Muscle layer of colon (tissue), 2 donors: ENCODE measurements at regions not wholly inside any gene's neighbourhood (a gene's known extent, or its start where the extent isn't known, plus 50 kb on each side); places are given as distances from the start of the nearest gene placed in this dataset.
"Not testable (repeated sequence)": the region's sequence is repeated elsewhere in the genome, so short reads cannot be mapped to it uniquely, and the experiment has no call there.

ENCODE experiments used
- H3K27ac ChIP-seq: one replicate; pipeline ENCODE4 v1.7.0; 2013; ENCODE audit warnings: low read depth, mild to moderate bottlenecking, low read length, moderate library complexity
- H3K27me3 ChIP-seq, 2 donors: one replicate each; pipeline ENCODE4 v1.7.0; 2013; ENCODE audit warnings: low read length in 2 of 2, mild to moderate bottlenecking in 2 of 2; ENCODE audit not compliant: insufficient read depth in 2 of 2, control insufficient read depth in 1 of 2
- H3K36me3 ChIP-seq: one replicate; pipeline ENCODE4 v1.7.0; 2013; ENCODE audit warnings: mild to moderate bottlenecking, low read length; ENCODE audit not compliant: insufficient read depth
- H3K4me1 ChIP-seq: one replicate; pipeline ENCODE4 v1.7.0; 2013; ENCODE audit warnings: mild to moderate bottlenecking, low read length; ENCODE audit not compliant: insufficient read depth
- H3K4me3 ChIP-seq, 2 donors: one replicate each; pipeline ENCODE4 v1.7.0; 2013; ENCODE audit warnings: low read length in 2 of 2, low read depth in 1 of 2, mild to moderate bottlenecking in 1 of 2, moderate library complexity in 1 of 2
- H3K9ac ChIP-seq: one replicate; pipeline ENCODE4 v1.7.0; 2013; ENCODE audit warnings: low read length
- H3K9me3 ChIP-seq: one replicate; pipeline ENCODE4 v1.7.0; 2013; ENCODE audit warnings: mild to moderate bottlenecking, low read length
- donor health status: abdominal sarcoma.
- donor health status: Adenocarcinoma of cecum.

DNA sequence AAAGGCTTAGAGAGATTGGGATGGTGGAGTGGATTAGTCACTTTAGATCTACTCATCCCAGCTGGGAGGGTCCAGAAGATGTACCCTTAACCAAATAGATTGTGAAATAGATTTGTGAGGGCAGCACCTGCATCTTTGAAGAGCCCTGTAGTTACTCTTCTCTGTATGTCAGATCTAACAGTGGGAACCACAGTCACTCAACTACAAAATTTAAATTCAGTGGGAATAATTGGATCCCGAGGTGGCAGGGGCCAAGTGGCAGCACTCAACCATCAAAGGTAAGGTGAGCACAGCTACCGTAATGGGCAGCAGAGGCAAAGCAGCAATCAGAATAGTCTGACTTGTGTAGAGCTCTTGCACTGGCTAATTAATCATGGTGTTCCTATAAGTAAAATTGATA lies 99.5 kb upstream of the POU3F1 start:
- not testable (repeated sequence) for H3K4me1 ChIP-seq, H3K9me3 ChIP-seq, H3K36me3 ChIP-seq, H3K9ac ChIP-seq, H3K4me3 ChIP-seq, H3K27ac ChIP-seq
- H3K27me3 ChIP-seq, result peaks cover 5 to 26% of the 10 kb centered on the region in 2 donors

DNA sequence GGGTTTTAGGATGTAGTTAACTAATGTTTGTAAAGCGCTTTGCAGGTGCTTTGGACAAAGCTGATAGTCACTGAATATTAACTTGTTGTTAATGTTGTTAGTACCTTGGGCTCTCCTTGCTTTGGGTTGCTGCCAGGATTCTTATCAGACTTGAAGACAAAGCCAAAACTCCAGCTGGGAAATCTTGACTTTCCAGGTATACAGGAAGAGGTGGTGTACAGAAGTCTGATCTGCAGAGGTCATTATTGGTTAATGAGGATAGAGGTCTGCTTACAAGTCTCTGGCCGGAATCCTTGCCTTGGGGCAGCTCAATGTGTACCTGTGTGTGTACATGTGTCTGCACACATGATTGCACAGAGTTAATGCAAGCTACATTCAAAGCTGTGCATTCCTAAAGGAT lies 96.0 kb upstream of the POU3F1 start:
- Histone ChIP-seq H3K9me3 (peaks cover 3% of the 10 kb centered on the region), H3K27ac (no peak overlapping the region), H3K27me3 (peaks cover 5 to 35% of the 10 kb centered on the region in 2 donors), H3K36me3 (no peaks in the 10 kb centered on the region), H3K9ac (no peak overlapping the region), H3K4me1 (peaks cover 24% of the 10 kb centered on the region), H3K4me3 (no peak overlapping the region)

DNA sequence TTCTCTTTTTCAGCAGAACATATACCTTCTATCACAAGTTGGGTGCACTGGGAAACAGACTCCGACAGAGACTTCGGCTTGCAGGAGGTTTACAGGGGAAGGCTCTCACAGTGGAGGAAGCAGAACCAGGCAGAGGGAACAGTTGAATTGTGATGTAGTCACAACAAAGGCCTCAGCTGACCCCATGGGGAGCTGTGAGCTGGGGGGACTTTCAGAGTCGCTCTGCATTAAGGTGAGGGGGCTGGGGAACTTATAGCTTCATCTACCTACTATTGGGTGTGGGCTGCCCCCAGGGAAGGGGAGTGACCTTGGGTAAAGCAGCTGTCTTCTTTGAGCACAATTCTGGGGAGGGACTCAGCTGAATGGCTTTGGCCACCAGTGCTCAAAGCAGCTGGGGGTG lies 94.9 kb upstream of the POU3F1 start:
- peaks cover 5 to 44% of the 10 kb centered on the region in 2 donors for H3K27me3 ChIP-seq
- H3K4me1 ChIP-seq, result peaks cover 24% of the 10 kb centered on the region
- H3K36me3 ChIP-seq, result no peaks in the 10 kb centered on the region
- no peak overlapping the region for H3K9ac ChIP-seq
- no peak overlapping the region for H3K4me3 ChIP-seq
- H3K27ac ChIP-seq, result no peak overlapping the region
- H3K9me3 ChIP-seq, result peaks cover 3% of the 10 kb centered on the region

DNA sequence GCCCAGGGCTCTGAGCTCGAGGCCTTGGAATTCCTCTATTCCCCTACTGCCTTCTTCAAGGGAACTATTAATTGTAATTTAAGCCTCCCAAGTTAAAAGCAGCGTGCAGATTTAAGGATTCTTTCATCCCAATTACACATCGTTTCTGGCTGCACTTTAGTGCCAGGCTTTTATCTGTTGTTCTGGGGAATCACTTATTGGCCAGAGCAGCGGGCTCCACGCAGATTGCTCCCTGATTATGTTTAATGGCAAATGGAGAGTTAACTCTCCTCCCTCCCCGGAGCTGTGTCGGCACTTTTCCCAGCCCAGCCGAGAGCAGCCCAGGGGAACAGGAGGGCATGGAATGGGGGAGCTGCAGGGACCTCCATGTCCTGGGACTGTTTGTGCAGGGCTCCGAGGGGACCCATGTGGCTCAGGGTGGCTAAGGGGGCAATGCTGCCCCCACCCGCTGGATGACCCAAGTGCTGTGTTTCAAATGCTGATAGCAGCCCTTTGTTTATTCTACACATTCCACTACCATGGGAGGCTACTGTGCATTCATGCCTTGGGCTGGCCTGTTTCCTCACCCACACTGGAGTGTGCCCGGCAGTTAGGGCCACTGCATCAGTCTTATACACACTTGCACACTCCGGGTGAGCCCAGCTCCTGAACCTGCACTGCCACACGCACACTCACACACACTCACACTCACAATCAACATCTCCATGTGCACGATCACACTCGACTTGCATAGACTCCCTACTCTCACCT lies 93.3 kb upstream of the POU3F1 start:
- Histone ChIP-seq H3K9me3 (no peaks in the 10 kb centered on the region), H3K9ac (no peak overlapping the region), H3K4me3 (peak overlapping the region in 1 of 2 donors; percentile 24)

DNA sequence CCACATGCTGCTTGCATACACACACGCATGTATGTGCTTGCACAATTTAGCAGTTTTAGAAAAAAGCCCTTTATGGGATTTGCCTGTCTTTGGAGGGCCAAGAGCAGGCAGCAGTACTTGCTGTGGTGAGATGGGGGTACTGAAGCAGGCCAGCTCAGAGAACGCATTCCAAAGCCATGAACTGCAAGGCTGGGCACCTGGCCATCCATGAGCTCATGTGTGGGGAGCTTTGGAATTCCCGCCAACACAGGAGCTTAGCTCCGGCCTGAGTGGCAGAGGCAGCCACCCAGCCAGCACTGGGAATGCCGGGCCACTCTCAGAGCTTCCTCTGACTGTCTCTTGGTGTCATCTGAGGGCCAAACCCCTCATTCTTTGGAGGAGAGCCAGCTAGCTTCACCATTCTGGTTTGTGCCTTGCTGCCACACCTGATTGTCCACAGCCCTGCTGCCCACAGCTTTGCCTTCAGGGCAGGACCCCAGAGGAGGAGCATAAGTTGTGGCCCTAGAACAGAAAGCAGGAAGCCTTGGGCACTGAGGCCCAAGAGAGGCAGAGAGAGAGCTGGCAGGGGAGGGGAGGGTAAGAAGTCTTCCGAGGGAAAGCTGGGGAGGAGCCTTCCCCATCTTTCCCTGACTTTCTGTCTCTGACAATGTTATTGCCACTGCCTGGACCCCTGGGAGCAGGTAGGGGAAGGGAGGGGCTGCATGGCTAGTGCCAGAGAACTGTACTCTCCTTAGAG lies 92.1 kb upstream of the POU3F1 start:
- Histone ChIP-seq H3K4me1 (peaks cover 24% of the 10 kb centered on the region), H3K36me3 (no peaks in the 10 kb centered on the region), H3K9ac (no peak overlapping the region), H3K4me3 (no peak overlapping the region), H3K27me3 (peaks cover 15 to 61% of the 10 kb centered on the region in 2 donors), H3K9me3 (no peaks in the 10 kb centered on the region), H3K27ac (peak overlapping the region; percentile 27)

More for the DNA sequence above, 93.3 kb upstream of the POU3F1 start:
- Histone ChIP-seq H3K4me1 (peaks cover 24% of the 10 kb centered on the region), H3K27me3 (peaks cover 14 to 59% of the 10 kb centered on the region in 2 donors), H3K27ac (no peak overlapping the region), H3K36me3 (no peaks in the 10 kb centered on the region)

DNA sequence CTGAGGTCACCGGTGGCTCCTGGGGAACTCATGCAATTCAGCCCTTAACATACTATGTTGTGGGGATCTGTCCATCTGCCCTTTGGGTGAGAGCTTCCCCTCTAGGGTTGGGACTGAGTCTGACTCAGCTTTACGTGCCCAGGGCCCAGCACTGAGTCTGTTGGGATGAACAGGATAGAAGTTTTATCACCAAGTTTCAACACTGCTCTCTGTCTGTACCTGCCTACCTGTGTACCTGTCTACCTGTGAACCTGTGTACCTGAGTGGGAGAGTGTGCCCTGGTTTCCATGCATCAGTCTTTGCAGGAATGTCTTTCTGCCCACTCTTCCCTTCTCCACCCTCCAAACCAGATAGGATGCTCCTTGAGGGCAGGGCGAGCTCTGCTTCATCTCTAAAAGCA lies 90.6 kb upstream of the POU3F1 start:
- no peak overlapping the region for H3K9ac ChIP-seq
- H3K27ac ChIP-seq, result no peak overlapping the region
- H3K4me3 ChIP-seq, result no peak overlapping the region
- no peaks in the 10 kb centered on the region for H3K36me3 ChIP-seq
- H3K4me1 ChIP-seq, result peaks cover 24% of the 10 kb centered on the region
- no peaks in the 10 kb centered on the region for H3K9me3 ChIP-seq
- peaks cover 14 to 57% of the 10 kb centered on the region in 2 donors for H3K27me3 ChIP-seq

DNA sequence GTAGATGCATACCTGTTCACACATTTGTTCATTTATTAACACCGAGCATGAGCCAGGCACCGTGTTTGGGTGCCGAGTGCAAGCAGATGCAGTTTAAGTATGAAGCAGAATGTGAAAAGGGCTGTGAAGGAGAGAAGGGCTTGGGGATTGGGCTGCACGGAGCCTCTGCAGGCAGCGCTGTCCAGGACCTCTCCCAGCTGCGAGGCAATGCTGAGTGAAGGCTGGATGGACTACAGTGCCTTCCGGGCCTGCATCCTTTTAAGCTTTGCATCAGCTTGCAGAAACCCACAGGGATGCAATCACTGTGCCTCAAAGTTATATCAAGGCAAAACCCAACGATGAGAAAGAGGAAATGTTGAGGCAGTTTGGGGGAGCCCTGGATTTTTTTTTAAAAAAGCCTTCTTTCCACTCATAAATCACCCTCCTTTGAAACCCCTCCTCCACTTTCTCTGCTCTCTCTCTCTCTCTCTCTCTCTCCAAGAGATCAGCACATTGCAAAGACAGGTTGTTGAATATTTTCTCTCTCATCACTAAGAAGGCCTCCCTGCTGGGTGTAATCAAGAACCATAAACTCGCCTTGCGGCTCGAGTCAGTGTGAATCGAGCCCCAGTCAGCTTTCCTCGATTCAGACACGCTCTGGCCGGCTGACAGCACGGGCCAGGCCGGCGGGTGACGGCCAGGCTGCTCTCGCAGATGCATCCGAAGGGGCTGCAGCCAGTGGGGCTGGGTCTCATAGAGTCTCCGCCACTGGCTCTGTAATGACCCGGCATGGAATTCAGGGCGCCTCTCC lies 89.2 kb upstream of the POU3F1 start:
- Histone ChIP-seq H3K9ac (no peak overlapping the region), H3K9me3 (no peaks in the 10 kb centered on the region), H3K27ac (no peak overlapping the region), H3K4me1 (peaks cover 24% of the 10 kb centered on the region), H3K27me3 (peaks cover 14 to 60% of the 10 kb centered on the region in 2 donors), H3K36me3 (no peaks in the 10 kb centered on the region), H3K4me3 (no peak overlapping the region)

DNA sequence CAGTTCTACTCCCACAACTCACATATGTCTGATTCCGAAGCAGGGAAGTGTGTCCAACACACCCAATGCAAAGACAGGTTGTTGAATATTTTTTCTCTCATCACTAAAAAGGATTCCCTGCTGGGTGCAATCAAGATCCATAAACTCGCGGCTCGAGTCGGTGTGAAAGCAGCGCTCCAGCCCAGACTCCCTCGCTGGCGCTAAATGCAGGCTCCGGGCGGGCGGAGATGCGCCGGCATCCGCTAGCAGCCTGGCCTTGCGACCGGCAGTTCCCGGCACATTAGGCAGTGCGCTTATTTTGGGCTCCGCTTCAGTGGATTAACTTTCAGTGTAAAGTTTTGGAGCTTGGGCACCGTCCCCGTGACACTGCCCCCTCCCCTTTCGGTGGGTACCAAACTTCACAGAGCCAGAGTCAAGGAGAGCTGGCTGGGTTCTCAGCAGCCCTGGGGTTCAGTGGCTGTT lies 87.7 kb upstream of the POU3F1 start:
- Histone ChIP-seq H3K27ac (no peak overlapping the region), H3K9me3 (no peaks in the 10 kb centered on the region), H3K27me3 (peaks cover 14 to 68% of the 10 kb centered on the region in 2 donors), H3K4me1 (peaks cover 10% of the 10 kb centered on the region), H3K9ac (no peak overlapping the region), H3K4me3 (no peak overlapping the region), H3K36me3 (no peaks in the 10 kb centered on the region)

DNA sequence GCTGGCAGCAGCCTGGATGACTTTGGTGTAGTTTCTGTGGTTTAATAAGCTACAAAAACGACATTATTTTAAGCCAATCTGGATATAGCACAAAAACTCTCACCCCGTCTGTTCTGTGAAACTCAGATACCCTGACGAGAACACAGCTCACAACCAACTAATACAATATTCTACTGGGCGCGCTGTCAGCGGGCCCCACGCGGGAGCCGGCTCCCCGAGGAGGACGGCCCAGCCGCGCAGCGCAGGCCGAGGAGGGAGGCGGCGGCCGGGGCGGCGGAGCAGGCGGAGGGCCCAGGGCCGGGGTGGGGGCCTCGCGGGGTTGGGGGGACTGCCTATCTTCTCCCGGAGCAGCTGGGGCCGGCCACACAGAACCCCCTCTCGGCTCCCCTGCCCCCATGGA lies 87.2 kb upstream of the POU3F1 start:
- Histone ChIP-seq H3K9me3 (no peaks in the 10 kb centered on the region), H3K9ac (no peak overlapping the region), H3K27ac (no peak overlapping the region), H3K27me3 (peaks cover 14 to 69% of the 10 kb centered on the region in 2 donors), H3K4me1 (peaks cover 5% of the 10 kb centered on the region), H3K4me3 (no peak overlapping the region), H3K36me3 (no peaks in the 10 kb centered on the region)

DNA sequence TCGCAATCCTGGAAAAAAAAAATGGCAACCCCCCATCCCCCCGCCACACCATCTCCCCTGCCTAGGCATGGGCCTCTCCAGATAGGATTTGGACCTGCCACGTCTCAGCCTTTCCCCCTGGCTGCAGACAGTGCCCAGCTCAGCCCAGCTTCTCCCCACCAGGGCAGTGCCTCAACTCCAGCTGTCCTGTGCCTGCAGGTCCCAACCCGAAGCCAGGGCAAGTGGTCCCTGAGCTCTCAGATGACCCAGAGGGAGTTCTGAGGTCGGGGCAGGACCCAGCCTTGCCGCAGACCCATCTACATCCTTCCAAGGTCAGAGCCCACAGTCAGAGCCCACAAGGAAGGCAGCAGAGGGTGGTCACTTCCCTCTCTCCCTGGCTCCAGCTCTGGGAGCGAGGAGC lies 86.7 kb upstream of the POU3F1 start:
- H3K9ac ChIP-seq, result no peak overlapping the region
- H3K27me3 ChIP-seq, result peaks cover 14 to 72% of the 10 kb centered on the region in 2 donors
- H3K9me3 ChIP-seq, result no peaks in the 10 kb centered on the region
- H3K4me1 ChIP-seq, result peaks cover 2% of the 10 kb centered on the region
- no peak overlapping the region for H3K27ac ChIP-seq
- no peak overlapping the region for H3K4me3 ChIP-seq
- no peaks in the 10 kb centered on the region for H3K36me3 ChIP-seq

DNA sequence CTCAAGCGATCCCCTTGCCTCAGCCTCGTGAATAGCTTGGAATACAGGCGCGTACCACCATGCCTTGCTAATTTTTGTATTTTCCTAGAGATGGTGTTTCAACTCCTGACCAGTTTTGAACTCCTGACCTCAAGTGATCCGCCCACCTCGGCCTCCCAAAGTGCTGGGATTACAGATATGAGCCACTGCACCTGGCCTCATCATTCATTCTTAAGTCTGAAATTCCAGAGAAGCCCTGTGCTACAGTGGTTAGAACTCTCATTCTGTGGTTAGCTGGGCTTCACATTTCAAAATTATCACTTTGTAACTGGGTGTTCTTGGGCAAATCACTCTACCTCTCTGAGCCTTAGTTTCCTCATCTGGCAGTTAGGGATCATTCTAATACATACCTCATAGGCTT lies 86.1 kb upstream of the POU3F1 start:
- peaks cover 14 to 70% of the 10 kb centered on the region in 2 donors for H3K27me3 ChIP-seq
- no peaks in the 10 kb centered on the region for H3K4me1 ChIP-seq

More for the DNA sequence above, 86.1 kb upstream of the POU3F1 start:
- Histone ChIP-seq H3K9me3 (no peaks in the 10 kb centered on the region), H3K4me3 (no peak overlapping the region), H3K36me3 (no peaks in the 10 kb centered on the region), H3K27ac (no peak overlapping the region), H3K9ac (no peak overlapping the region)
